Astrocyte (in vitro differentiated cells and primary cell): ENCODE measurements at regions not wholly inside any gene's neighbourhood (a gene's known extent, or its start where the extent isn't known, plus 50 kb on each side); places are given as distances from the start of the nearest gene placed in this dataset.
A peak's percentile ranks its signal among the peaks of the same experiment; 100 is the strongest.

Experiments
- DNase-seq: peaks from one replicate; pipeline ENCODE4 v3.0.0-alpha.2; 2010; ENCODE audit warnings: low read depth
- FAIRE-seq: peaks from 2 replicates; lab custom pipeline; 2011; peaks lifted over from hg19 to GRCh38; lab: Jason Lieb, UNC
- H2AFZ ChIP-seq: 2 replicates; pipeline ENCODE4 v1.6.0; 2012; ENCODE audit warnings: low read depth, low read length, inconsistent platforms
- H3K27ac ChIP-seq: 2 replicates; pipeline ENCODE4 v1.5.1; 2011; ENCODE audit warnings: low read depth, low read length, inconsistent platforms
- H3K27me3 ChIP-seq: 2 replicates; pipeline ENCODE4 v1.6.0; 2011; ENCODE audit warnings: low read length, inconsistent platforms; ENCODE audit not compliant: insufficient read depth
- H3K36me3 ChIP-seq: 2 replicates; pipeline ENCODE4 v1.5.1; 2011; ENCODE audit warnings: low read length, inconsistent platforms; ENCODE audit not compliant: insufficient read depth
- H3K4me1 ChIP-seq: 2 replicates; pipeline ENCODE4 v1.5.1; 2011; ENCODE audit warnings: low read length, inconsistent platforms; ENCODE audit not compliant: insufficient read depth
- H3K4me2 ChIP-seq: 2 replicates; pipeline ENCODE4 v1.6.0; 2012; ENCODE audit warnings: low read length, inconsistent platforms
- H3K4me3 ChIP-seq: 2 replicates; pipeline ENCODE4 v1.5.1; 2011; ENCODE audit warnings: low read depth, mild to moderate bottlenecking, low read length, inconsistent platforms; ENCODE audit not compliant: insufficient read depth
- H3K79me2 ChIP-seq: 2 replicates; pipeline ENCODE4 v1.6.0; 2012; ENCODE audit warnings: mild to moderate bottlenecking, low read length, inconsistent platforms; ENCODE audit not compliant: insufficient read depth
- H3K9ac ChIP-seq: 2 replicates; pipeline ENCODE4 v1.6.0; 2012; ENCODE audit warnings: mild to moderate bottlenecking, low read length, inconsistent platforms
- H3K9me3 ChIP-seq: 2 replicates; pipeline ENCODE4 v1.5.1; 2012; ENCODE audit warnings: low read depth, mild to moderate bottlenecking, low read length, inconsistent platforms; ENCODE audit not compliant: insufficient read depth
- H4K20me1 ChIP-seq: 2 replicates; pipeline ENCODE4 v1.6.0; 2012; ENCODE audit warnings: low read length, inconsistent platforms; ENCODE audit not compliant: insufficient read depth
- H3K27ac Mint-ChIP-seq: one replicate; pipeline ENCODE4 v1.8.0; 2021; ENCODE audit warnings: mild to moderate bottlenecking, mixed read lengths; ENCODE audit not compliant: unreplicated experiment
- H3K27me3 Mint-ChIP-seq: one replicate; pipeline ENCODE4 v1.8.0; 2021; ENCODE audit warnings: low read depth, mixed read lengths; ENCODE audit not compliant: unreplicated experiment
- H3K36me3 Mint-ChIP-seq: one replicate; pipeline ENCODE4 v1.8.0; 2021; ENCODE audit warnings: low read depth, mixed read lengths; ENCODE audit not compliant: unreplicated experiment
- H3K4me1 Mint-ChIP-seq: one replicate; pipeline ENCODE4 v1.8.0; 2021; ENCODE audit warnings: low read depth, mixed read lengths; ENCODE audit not compliant: unreplicated experiment
- H3K4me3 Mint-ChIP-seq: one replicate; pipeline ENCODE4 v1.8.0; 2021; ENCODE audit warnings: mild to moderate bottlenecking, moderate library complexity, mixed read lengths; ENCODE audit not compliant: unreplicated experiment
- H3K9me3 Mint-ChIP-seq: one replicate; pipeline ENCODE4 v1.8.0; 2021; ENCODE audit warnings: mild to moderate bottlenecking, mixed read lengths; ENCODE audit not compliant: unreplicated experiment
- CTCF ChIP-seq: IDR thresholded peaks from 2 replicates; pipeline ENCODE4 v1.5.1; 2011; ENCODE audit warnings: low read depth, mild to moderate bottlenecking, inconsistent platforms, low read length, moderate library complexity; ENCODE audit not compliant: insufficient read depth
- EZH2 ChIP-seq: IDR thresholded peaks from 2 replicates; pipeline ENCODE4 v1.6.1; 2012; ENCODE audit warnings: mild to moderate bottlenecking, low read length, inconsistent platforms; ENCODE audit not compliant: insufficient read depth

GRCh38 chr7:13028036-13028824 lies 340.8 kb downstream of the ARL4A start:
- Histone ChIP-seq H3K27me3 (no peaks in the 10 kb centered on the region), H3K79me2 (no peaks in the 10 kb centered on the region), H3K4me2 (no peak overlapping the region), H3K4me3 (no peak overlapping the region), H2AFZ (no peak overlapping the region), H4K20me1 (no peaks in the 10 kb centered on the region), H3K4me1 (no peaks in the 10 kb centered on the region), H3K9ac (no peak overlapping the region), H3K27ac (no peak overlapping the region), H3K36me3 (no peaks in the 10 kb centered on the region), H3K9me3 (no peaks in the 10 kb centered on the region)
- Mint-ChIP-seq H3K4me3 (no peak overlapping the region), H3K36me3 (no peaks in the 10 kb centered on the region), H3K4me1 (no peaks in the 10 kb centered on the region), H3K9me3 (no peaks in the 10 kb centered on the region), H3K27ac (no peak overlapping the region), H3K27me3 (no peaks in the 10 kb centered on the region)
- TF ChIP-seq CTCF = no peak
- no peak for TF ChIP-seq EZH2
- FAIRE-seq (no peak), DNase-seq (no peak)

GRCh38 chr7:13028825-13029099 lies 341.3 kb downstream of the ARL4A start:
- no peak overlapping the region for H3K4me2 ChIP-seq
- no peaks in the 10 kb centered on the region for H3K9me3 Mint-ChIP-seq
- no peaks in the 10 kb centered on the region for H3K4me1 Mint-ChIP-seq
- no peak for TF ChIP-seq EZH2
- no peak for TF ChIP-seq CTCF
- no peaks in the 10 kb centered on the region for H3K36me3 ChIP-seq
- H3K9me3 ChIP-seq = no peaks in the 10 kb centered on the region
- no peak for DNase-seq
- no peaks in the 10 kb centered on the region for H3K36me3 Mint-ChIP-seq
- H3K27me3 Mint-ChIP-seq = no peaks in the 10 kb centered on the region
- no peak overlapping the region for H3K4me3 Mint-ChIP-seq
- FAIRE-seq = no peak
- H3K79me2 ChIP-seq = no peaks in the 10 kb centered on the region
- H3K4me1 ChIP-seq = no peaks in the 10 kb centered on the region
- no peak overlapping the region for H3K27ac Mint-ChIP-seq
- no peaks in the 10 kb centered on the region for H4K20me1 ChIP-seq
- no peak overlapping the region for H3K9ac ChIP-seq
- no peak overlapping the region for H3K27ac ChIP-seq
- H3K27me3 ChIP-seq = no peaks in the 10 kb centered on the region
- no peak overlapping the region for H2AFZ ChIP-seq
- no peak overlapping the region for H3K4me3 ChIP-seq

GRCh38 chr7:13031468-13031867 lies 344.0 kb downstream of the ARL4A start:
- H3K27ac Mint-ChIP-seq = no peak overlapping the region
- no peak overlapping the region for H3K4me3 ChIP-seq
- no peaks in the 10 kb centered on the region for H3K36me3 Mint-ChIP-seq
- H3K27me3 ChIP-seq = no peaks in the 10 kb centered on the region
- no peaks in the 10 kb centered on the region for H3K27me3 Mint-ChIP-seq
- no peaks in the 10 kb centered on the region for H3K9me3 Mint-ChIP-seq
- H2AFZ ChIP-seq = no peak overlapping the region
- H3K4me2 ChIP-seq = no peak overlapping the region
- DNase-seq = peak; percentile 36
- no peak overlapping the region for H3K27ac ChIP-seq
- FAIRE-seq = no peak
- H3K79me2 ChIP-seq = no peaks in the 10 kb centered on the region
- no peaks in the 10 kb centered on the region for H3K9me3 ChIP-seq
- no peaks in the 10 kb centered on the region for H3K4me1 ChIP-seq
- H3K36me3 ChIP-seq = no peaks in the 10 kb centered on the region
- no peaks in the 10 kb centered on the region for H3K4me1 Mint-ChIP-seq
- H3K4me3 Mint-ChIP-seq = no peak overlapping the region
- H4K20me1 ChIP-seq = no peaks in the 10 kb centered on the region
- TF ChIP-seq EZH2 = no peak
- TF ChIP-seq CTCF = no peak
- no peak overlapping the region for H3K9ac ChIP-seq
